ENCODE measurements at regions not wholly inside any gene's neighbourhood (a gene's known extent, or its start where the extent isn't known, plus 50 kb on each side); places are given as distances from the start of the nearest gene placed in this dataset.

DNA sequence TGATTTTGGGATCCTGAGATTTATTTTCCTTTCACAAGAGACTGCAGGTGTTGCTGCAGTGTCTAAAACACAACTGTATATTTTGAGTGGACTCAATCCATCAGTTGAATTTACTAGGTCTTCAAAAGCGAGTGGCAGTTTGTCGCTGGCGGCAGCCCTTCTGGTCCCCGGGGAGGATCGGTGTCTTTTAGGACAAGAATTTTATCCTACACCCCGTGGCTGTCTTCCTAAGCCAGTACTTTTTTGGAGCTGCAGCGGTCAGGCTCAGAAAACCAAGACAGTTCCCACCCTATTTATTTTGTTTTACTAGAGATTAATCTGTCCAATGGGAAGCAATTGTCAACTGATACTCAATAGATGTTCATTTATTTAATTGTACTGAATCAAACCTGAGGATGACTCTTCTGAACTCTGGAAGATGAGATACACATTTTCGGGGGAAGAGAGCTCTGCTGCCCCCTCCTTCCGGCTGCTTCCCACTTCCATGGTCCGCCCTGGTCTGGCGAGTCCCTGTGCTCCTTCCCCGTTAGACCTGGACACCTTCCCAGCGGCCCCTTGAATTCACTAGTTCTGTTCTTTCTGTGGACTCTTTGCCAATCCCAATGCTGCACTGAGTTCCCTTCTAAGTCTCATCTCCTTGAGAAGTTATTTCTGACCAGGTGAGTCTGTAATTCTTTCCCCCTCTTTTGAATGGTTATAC lies 90.6 kb downstream of the ERMARD start:
- no peaks in the 10 kb centered on the region for H3K27me3 ChIP-seq (ENCODE audit: insufficient read depth, insufficient read length)
- H3K9ac ChIP-seq (ENCODE audit: insufficient read length, low read depth): no peak overlapping the region
- TF ChIP-seq YY1 (IDR thresholded peaks at IDR 0.05; ENCODE audit: insufficient read depth, insufficient read length): no peak
- TF ChIP-seq SUZ12 (IDR thresholded peaks at IDR 0.05; ENCODE audit: extremely low read depth, insufficient read depth, insufficient read length): no peak
- TF ChIP-seq ZNF274 (IDR thresholded peaks at IDR 0.05; ENCODE audit: low read depth, low read length): no peak
- H3K4me3 ChIP-seq (ENCODE audit: insufficient read length, low read depth): no peak overlapping the region
- no peaks in the 10 kb centered on the region for H3K36me3 ChIP-seq (ENCODE audit: insufficient read depth, insufficient read length, low read length)
- H3K9me3 ChIP-seq (ENCODE audit: insufficient read depth, low read length): no peaks in the 10 kb centered on the region
- H3K4me1 ChIP-seq (ENCODE audit: insufficient read depth, insufficient read length): no peaks in the 10 kb centered on the region
- DNase-seq (ENCODE audit: low read depth, low spot score): no peak

DNA sequence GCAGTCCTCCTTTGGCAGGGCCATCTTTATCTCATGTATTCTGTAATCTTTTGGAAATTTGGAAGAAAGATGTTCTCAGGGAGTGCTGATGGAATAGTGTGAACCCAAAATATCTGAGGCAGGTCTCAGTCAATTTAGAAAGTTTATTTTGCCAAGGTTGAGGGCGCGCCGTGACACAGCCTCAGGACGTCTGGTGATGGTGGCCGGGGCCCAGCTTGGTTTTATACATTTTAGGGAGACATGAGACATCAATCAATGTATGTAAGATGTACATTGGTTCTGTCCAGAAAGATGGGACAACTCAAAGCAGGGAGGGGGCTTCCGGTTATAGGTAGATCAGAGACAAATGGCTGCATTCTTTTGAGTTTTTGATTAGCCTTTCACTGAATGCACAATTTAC lies 89.8 kb downstream of the ERMARD start:
- DNase-seq (ENCODE audit: low read depth, low spot score): no peak
- H3K9me3 ChIP-seq (ENCODE audit: insufficient read depth, low read length): no peaks in the 10 kb centered on the region
- TF ChIP-seq ZNF274 (IDR thresholded peaks at IDR 0.05; ENCODE audit: low read depth, low read length) (no peak), SUZ12 (IDR thresholded peaks at IDR 0.05; ENCODE audit: extremely low read depth, insufficient read depth, insufficient read length) (no peak)
- H3K4me1 ChIP-seq (ENCODE audit: insufficient read depth, insufficient read length): no peaks in the 10 kb centered on the region
- no peak overlapping the region for H3K4me3 ChIP-seq (ENCODE audit: insufficient read length, low read depth)
- H3K36me3 ChIP-seq (ENCODE audit: insufficient read depth, insufficient read length, low read length): no peaks in the 10 kb centered on the region
- H3K27me3 ChIP-seq (ENCODE audit: insufficient read depth, insufficient read length): no peaks in the 10 kb centered on the region
- no peak overlapping the region for H3K9ac ChIP-seq (ENCODE audit: insufficient read length, low read depth)

GRCh38 chr6:169839898-169840631 lies 88.6 kb downstream of the ERMARD start:
- DNase-seq (ENCODE audit: low read depth, low spot score): no peak
- no peaks in the 10 kb centered on the region for H3K27me3 ChIP-seq (ENCODE audit: insufficient read depth, insufficient read length)

DNA sequence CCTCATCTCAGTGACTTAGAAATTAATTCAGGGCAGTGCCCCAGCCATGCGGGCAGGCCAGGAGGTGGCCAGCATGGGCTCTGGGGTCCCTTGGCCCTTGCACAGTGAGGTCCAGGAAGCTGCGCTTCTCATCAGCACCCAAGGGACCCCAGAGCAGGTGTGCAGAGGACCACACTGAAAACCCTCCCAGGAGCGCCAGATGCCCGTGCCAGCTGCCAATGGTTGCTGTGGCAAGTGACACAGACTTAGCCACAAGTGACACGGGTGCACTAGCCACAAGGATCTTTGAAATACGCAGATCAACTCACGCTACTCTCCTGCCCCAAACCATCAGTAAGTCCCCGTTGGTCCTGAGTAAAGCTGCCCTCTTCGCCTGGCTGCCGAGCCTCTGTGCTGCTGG lies 88.1 kb downstream of the ERMARD start:
- no peaks in the 10 kb centered on the region for H3K36me3 ChIP-seq (ENCODE audit: insufficient read depth, insufficient read length, low read length)
- no peaks in the 10 kb centered on the region for H3K9me3 ChIP-seq (ENCODE audit: insufficient read depth, low read length)
- TF ChIP-seq YY1 (IDR thresholded peaks at IDR 0.05; ENCODE audit: insufficient read depth, insufficient read length): no peak
- TF ChIP-seq SUZ12 (IDR thresholded peaks at IDR 0.05; ENCODE audit: extremely low read depth, insufficient read depth, insufficient read length): no peak
- TF ChIP-seq ZNF274 (IDR thresholded peaks at IDR 0.05; ENCODE audit: low read depth, low read length): no peak
- H3K9ac ChIP-seq (ENCODE audit: insufficient read length, low read depth): no peak overlapping the region
- H3K27me3 ChIP-seq (ENCODE audit: insufficient read depth, insufficient read length): no peaks in the 10 kb centered on the region
- H3K4me3 ChIP-seq (ENCODE audit: insufficient read length, low read depth): no peak overlapping the region
- no peaks in the 10 kb centered on the region for H3K4me1 ChIP-seq (ENCODE audit: insufficient read depth, insufficient read length)
- DNase-seq (ENCODE audit: low read depth, low spot score): no peak

More at GRCh38 chr6:169839898-169840631, 88.6 kb downstream of the ERMARD start:
- no peak for TF ChIP-seq SUZ12 (IDR thresholded peaks at IDR 0.05; ENCODE audit: extremely low read depth, insufficient read depth, insufficient read length)
- no peak for TF ChIP-seq YY1 (IDR thresholded peaks at IDR 0.05; ENCODE audit: insufficient read depth, insufficient read length)
- no peak for TF ChIP-seq ZNF274 (IDR thresholded peaks at IDR 0.05; ENCODE audit: low read depth, low read length)
- H3K4me1 ChIP-seq (ENCODE audit: insufficient read depth, insufficient read length): no peaks in the 10 kb centered on the region
- H3K9me3 ChIP-seq (ENCODE audit: insufficient read depth, low read length): no peaks in the 10 kb centered on the region
- no peaks in the 10 kb centered on the region for H3K36me3 ChIP-seq (ENCODE audit: insufficient read depth, insufficient read length, low read length)
- no peak overlapping the region for H3K4me3 ChIP-seq (ENCODE audit: insufficient read length, low read depth)
- no peak overlapping the region for H3K9ac ChIP-seq (ENCODE audit: insufficient read length, low read depth)

DNA sequence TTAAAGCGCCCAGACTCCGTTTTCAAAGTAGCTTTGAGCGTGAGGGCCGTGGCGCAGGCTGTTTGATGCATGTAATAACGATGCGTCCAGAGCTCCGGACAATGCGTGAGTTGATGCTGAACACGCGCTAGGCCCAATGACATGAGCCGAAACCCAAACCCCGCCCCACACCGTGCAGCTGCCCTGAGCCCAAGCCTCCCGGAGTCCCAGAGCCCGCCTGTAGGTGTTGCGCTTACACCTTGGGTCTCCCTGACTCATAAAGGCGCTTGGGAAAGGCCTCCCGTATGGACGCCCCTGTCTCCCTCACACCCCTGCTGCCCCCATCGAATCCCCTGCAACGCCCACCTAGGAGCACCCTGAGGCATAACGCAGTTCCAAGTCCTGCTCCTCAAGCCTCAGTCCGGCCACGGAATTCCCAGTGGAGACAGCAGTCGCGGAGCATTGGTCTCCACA lies 87.6 kb downstream of the ERMARD start:
- no peak for DNase-seq (ENCODE audit: low read depth, low spot score)
- no peak overlapping the region for H3K4me3 ChIP-seq (ENCODE audit: insufficient read length, low read depth)

DNA sequence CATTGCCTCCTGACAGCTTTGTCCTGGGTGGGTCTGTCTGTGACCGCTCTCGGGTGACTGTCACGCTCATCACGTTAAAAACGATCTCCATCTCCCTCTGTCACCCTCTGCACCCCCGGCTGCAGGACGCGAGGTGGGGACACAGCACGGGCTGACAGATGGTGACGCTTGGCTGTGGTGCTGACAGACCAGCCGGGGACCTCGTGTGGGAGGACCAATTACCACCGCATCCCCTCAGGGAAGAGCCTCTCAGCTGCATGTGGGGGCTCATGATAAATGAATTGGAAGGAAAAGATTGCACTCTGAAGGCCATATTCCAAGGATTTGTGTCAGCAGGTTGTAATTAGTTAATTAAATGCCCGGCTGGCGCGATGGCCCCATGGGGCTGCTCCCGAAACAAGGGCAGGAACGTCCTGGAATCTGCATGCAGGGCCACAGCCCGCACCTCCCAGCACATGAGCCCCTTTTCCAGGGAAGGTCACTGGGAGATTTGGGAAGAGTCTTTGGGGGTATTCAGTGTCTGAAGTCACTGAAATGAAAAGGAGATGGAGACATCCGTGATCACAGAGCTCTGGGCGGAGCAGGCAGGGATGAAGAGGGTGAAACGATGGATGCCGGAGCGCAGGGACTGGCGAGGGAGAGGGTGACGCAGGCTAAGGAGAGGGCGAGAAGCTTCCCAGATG lies 87.1 kb downstream of the ERMARD start:
- H3K9ac ChIP-seq (ENCODE audit: insufficient read length, low read depth): no peak overlapping the region

More for the DNA sequence above, 87.6 kb downstream of the ERMARD start:
- Histone ChIP-seq H3K27me3 (ENCODE audit: insufficient read depth, insufficient read length) (no peaks in the 10 kb centered on the region), H3K4me1 (ENCODE audit: insufficient read depth, insufficient read length) (no peaks in the 10 kb centered on the region), H3K36me3 (ENCODE audit: insufficient read depth, insufficient read length, low read length) (no peaks in the 10 kb centered on the region), H3K9me3 (ENCODE audit: insufficient read depth, low read length) (no peaks in the 10 kb centered on the region), H3K9ac (ENCODE audit: insufficient read length, low read depth) (no peak overlapping the region)
- no peak for TF ChIP-seq YY1 (IDR thresholded peaks at IDR 0.05; ENCODE audit: insufficient read depth, insufficient read length)
- TF ChIP-seq ZNF274 (IDR thresholded peaks at IDR 0.05; ENCODE audit: low read depth, low read length): no peak
- no peak for TF ChIP-seq SUZ12 (IDR thresholded peaks at IDR 0.05; ENCODE audit: extremely low read depth, insufficient read depth, insufficient read length)

More for the DNA sequence above, 87.1 kb downstream of the ERMARD start:
- Histone ChIP-seq H3K9me3 (ENCODE audit: insufficient read depth, low read length) (no peaks in the 10 kb centered on the region; the same call in 1 of the 2 replicates), H3K27me3 (ENCODE audit: insufficient read depth, insufficient read length) (no peaks in the 10 kb centered on the region), H3K36me3 (ENCODE audit: insufficient read depth, insufficient read length, low read length) (no peaks in the 10 kb centered on the region), H3K4me1 (ENCODE audit: insufficient read depth, insufficient read length) (no peaks in the 10 kb centered on the region), H3K4me3 (ENCODE audit: insufficient read length, low read depth) (no peak overlapping the region)
- no peak for DNase-seq (ENCODE audit: low read depth, low spot score)
- TF ChIP-seq YY1 (IDR thresholded peaks at IDR 0.05; ENCODE audit: insufficient read depth, insufficient read length) (no peak), SUZ12 (IDR thresholded peaks at IDR 0.05; ENCODE audit: extremely low read depth, insufficient read depth, insufficient read length) (no peak), ZNF274 (IDR thresholded peaks at IDR 0.05; ENCODE audit: low read depth, low read length) (no peak)

All from NT2/D1 (cell line).